HL-60 (cell line): ENCODE measurements at regions not wholly inside any gene's neighbourhood (a gene's known extent, or its start where the extent isn't known, plus 50 kb on each side); places are given as distances from the start of the nearest gene placed in this dataset.

Experiments
- CTCF ChIP-seq: IDR thresholded peaks from one replicate; pipeline ENCODE4 v1.5.1; 2011; ENCODE audit warnings: low read length, control low read depth, inconsistent platforms; ENCODE audit not compliant: insufficient read depth
- GABPA ChIP-seq: IDR thresholded peaks from 2 replicates; pipeline ENCODE4 v1.6.1; 2012; ENCODE audit warnings: low read depth
- POLR2AphosphoS5 ChIP-seq: IDR thresholded peaks from 2 replicates; pipeline ENCODE4 v1.6.1; 2012; ENCODE audit warnings: low read depth
- REST ChIP-seq: IDR thresholded peaks from 2 replicates; pipeline ENCODE4 v1.6.1; 2012; ENCODE audit warnings: low read depth; ENCODE audit not compliant: insufficient replicate concordance
- SPI1 ChIP-seq: IDR thresholded peaks from 2 replicates; pipeline ENCODE4 v1.6.1; 2012; ENCODE audit warnings: low read depth, mild to moderate bottlenecking, borderline replicate concordance

GRCh38 chr2:167423731-167424130, 535.5 kb downstream of the XIRP2 start:
- TF ChIP-seq CTCF (no peak), POLR2AphosphoS5 (no peak), GABPA (no peak), REST (no peak), SPI1 (no peak)
